Muscle of leg (tissue), 3 donors: ENCODE measurements at regions not wholly inside any gene's neighbourhood (a gene's known extent, or its start where the extent isn't known, plus 50 kb on each side); places are given as distances from the start of the nearest gene placed in this dataset.
"Not testable (repeated sequence)": the region's sequence is repeated elsewhere in the genome, so short reads cannot be mapped to it uniquely, and the experiment has no call there.

ENCODE experiments used
- DNase-seq: peaks from one replicate; pipeline ENCODE4 v3.0.0; 2013
- H3K27ac ChIP-seq: one replicate; pipeline ENCODE4 v1.5.1; 2013; ENCODE audit warnings: mild to moderate bottlenecking, low read length, control low read depth
- H3K27me3 ChIP-seq: one replicate; pipeline ENCODE4 v1.6.1; 2013; ENCODE audit warnings: low read length; ENCODE audit not compliant: control insufficient read depth, insufficient read depth
- H3K36me3 ChIP-seq: one replicate; pipeline ENCODE4 v1.6.1; 2013; ENCODE audit warnings: low read length; ENCODE audit not compliant: control insufficient read depth, insufficient read depth
- H3K4me1 ChIP-seq: one replicate; pipeline ENCODE4 v1.6.1; 2013; ENCODE audit warnings: low read length; ENCODE audit not compliant: control insufficient read depth, insufficient read depth
- H3K4me3 ChIP-seq: one replicate; pipeline ENCODE4 v1.5.1; 2013; ENCODE audit warnings: low read length, control low read depth
- H3K9me3 ChIP-seq: replicated peaks from 2 replicates; pipeline ENCODE4 v1.6.1; 2013; ENCODE audit warnings: low read depth, low read length; ENCODE audit not compliant: control insufficient read depth
- WGBS: methylation state at CpG from one replicate; pipeline ENCODE4 v1.1.5; 2013; ENCODE audit warnings: missing lambda C conversion rate; ENCODE audit not compliant: insufficient coverage; 5-methylcytosine and 5-hydroxymethylcytosine counted together

DNA sequence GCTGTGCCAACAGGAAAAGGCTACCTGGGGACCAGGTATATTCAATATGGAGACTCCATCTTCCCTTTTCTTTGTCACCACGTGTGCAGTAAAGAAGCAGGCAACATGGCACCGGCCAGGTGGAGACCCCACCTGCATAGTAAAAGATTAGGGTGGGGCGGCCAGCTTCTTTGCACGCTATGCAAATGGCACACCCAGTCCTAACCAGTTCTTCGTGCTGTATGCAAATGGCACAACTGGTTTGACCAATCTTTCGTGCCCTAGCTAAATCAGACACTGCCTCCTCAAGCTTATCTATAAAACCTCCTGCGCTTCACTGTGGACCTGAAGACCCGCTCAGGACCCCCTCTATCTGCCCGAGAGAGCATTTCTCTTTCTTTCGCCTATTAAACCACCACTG lies 88.8 kb upstream of the EZR start:
- Histone ChIP-seq H3K36me3 (no peaks in the 10 kb centered on the region), H3K4me1 (peaks cover 9% of the 10 kb centered on the region), H3K9me3 (peaks cover 12% of the 10 kb centered on the region), H3K27ac (no peak overlapping the region), H3K4me3 (no peak overlapping the region), H3K27me3 (no peaks in the 10 kb centered on the region)
- no peak for DNase-seq
- 91% methylated on average over 9 of the region's 10 CpGs for WGBS

DNA sequence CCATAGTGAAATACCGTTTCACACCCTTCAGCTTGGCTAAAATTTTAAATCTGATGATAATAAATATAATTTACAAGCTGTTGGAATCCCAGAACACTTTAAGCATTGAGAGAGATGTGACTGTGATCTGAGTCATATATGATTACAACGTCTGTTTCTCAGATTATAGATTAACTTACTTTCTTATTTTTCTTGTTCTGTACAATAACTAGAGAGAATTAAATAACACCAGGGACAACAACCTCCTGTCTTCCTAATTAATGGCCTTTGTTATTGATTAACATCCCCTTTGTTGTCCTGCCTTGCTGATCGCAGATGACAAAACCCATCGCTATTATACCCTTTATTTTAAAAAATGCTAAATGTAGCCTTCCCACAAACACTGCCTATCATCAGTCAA lies 87.8 kb upstream of the EZR start:
- Histone ChIP-seq H3K4me1 (peaks cover 5% of the 10 kb centered on the region), H3K9me3 (peaks cover 12% of the 10 kb centered on the region), H3K36me3 (no peaks in the 10 kb centered on the region), H3K4me3 (no peak overlapping the region), H3K27me3 (no peaks in the 10 kb centered on the region), H3K27ac (no peak overlapping the region)
- WGBS: 100% methylated on average over 1 of the region's 4 CpGs
- DNase-seq: no peak

DNA sequence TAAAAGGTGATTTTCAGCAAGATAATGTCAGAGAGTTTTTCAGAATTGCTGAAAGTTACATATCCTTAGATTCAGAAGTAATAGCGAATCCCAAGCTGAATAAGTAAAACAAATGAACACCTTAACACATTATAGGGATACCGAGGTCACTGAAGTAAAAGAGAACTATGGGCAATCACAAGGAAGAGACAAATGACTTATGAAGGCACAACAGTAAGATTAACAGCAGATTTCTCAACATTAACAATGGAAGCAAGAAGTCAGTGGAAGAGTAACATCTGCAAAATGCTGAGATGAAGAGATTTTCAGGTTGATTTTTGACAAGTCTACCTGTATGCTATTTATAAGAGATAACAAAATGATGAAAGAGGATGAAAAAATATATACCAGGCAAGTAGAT lies 86.1 kb upstream of the EZR start:
- Histone ChIP-seq H3K36me3 (no peaks in the 10 kb centered on the region), H3K27me3 (no peaks in the 10 kb centered on the region)
- WGBS: no CpG with 5 or more reads among the region's 2 CpGs

DNA sequence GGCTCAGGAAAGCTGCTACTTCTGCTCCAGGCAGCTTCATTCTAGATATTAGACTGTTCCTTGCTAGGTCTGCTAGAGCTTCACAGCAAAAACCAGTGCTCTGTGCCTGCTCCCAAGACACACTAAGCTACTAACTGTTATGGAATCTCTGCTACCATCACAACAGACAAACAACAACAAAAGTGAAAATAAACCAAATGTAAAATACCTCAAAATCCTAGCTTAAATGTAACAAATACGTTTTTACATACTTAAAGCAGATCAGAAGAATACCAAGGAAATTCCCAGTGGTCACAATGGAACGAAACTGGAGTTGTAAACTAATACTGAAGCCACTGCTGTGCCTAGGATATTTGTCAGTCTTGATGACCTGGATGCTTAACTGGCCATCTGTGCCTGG lies 84.6 kb upstream of the EZR start:
- 20% methylated on average over 1 of the region's 2 CpGs for WGBS
- Histone ChIP-seq H3K27me3 (no peaks in the 10 kb centered on the region), H3K4me1 (no peaks in the 10 kb centered on the region), H3K36me3 (no peaks in the 10 kb centered on the region), H3K4me3 (no peak overlapping the region), H3K27ac (no peak overlapping the region), H3K9me3 (peaks cover 12% of the 10 kb centered on the region)
- no peak for DNase-seq

More for the DNA sequence above, 86.1 kb upstream of the EZR start:
- H3K27ac ChIP-seq: no peak overlapping the region
- no peak overlapping the region for H3K4me3 ChIP-seq
- no peaks in the 10 kb centered on the region for H3K4me1 ChIP-seq
- H3K9me3 ChIP-seq: peaks cover 12% of the 10 kb centered on the region
- DNase-seq: no peak

DNA sequence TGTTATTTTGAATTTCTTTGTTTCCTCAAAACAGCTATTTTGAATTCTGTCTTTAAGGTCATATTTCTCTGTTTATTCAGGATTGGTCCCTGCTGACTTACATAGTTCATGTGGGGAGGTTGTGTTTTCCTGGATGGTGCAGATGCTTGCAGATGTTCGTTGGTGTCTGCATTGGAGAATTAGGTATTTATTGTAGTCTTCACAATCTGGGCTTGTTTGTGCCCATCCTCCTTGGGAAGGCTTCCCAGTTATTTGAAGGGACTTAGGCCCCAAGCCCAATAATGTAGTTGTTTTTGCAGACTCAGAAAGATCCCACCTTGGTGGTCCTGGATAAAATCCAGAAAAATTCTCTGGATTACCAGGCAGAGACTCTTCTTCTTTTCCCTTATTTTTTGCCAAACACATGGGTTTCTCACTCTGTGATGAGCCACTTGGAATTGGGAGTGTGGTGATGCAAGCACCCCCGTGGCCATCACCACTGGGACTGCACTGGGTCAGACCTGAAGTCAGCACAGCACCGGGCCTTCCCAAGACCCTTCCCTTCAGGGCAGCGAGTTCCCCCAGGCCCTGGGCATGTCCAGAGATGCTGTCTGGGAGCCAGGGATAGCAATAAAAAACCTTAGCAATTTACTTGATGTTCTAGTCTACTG lies 81.6 kb upstream of the EZR start:
- no peaks in the 10 kb centered on the region for H3K36me3 ChIP-seq
- H3K4me3 ChIP-seq: no peak overlapping the region
- H3K4me1 ChIP-seq: no peaks in the 10 kb centered on the region
- 25% methylated on average over 1 of the region's 4 CpGs for WGBS
- H3K9me3 ChIP-seq: peaks cover 8% of the 10 kb centered on the region
- peak; percentile 67 for DNase-seq
- H3K27ac ChIP-seq: peak overlapping the region; percentile 7
- no peaks in the 10 kb centered on the region for H3K27me3 ChIP-seq

DNA sequence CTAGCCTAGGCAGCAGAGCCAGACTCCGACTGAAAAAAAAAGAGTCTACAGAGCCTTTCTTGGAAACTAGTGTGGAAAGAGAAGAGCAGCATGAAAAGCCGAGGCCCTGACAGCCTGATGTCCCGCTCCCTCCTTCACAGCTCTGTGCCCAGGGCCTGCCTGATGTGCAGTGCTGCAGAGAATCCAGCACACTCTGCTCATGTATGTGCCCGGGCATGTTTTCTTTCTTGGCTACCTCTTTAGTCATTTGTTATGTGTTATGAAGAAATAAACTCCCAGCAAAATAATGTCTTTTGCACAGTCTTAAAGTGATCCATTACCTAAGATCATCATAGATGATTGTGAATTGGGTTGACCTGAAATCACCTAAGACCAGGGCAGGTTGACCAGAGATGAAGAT lies 78.1 kb upstream of the EZR start:
- H3K27me3 ChIP-seq: no peaks in the 10 kb centered on the region
- H3K9me3 ChIP-seq: no peaks in the 10 kb centered on the region
- no peak overlapping the region for H3K27ac ChIP-seq
- H3K36me3 ChIP-seq: no peaks in the 10 kb centered on the region
- 81% methylated on average over 3 of the region's 4 CpGs for WGBS
- no peak for DNase-seq
- no peak overlapping the region for H3K4me3 ChIP-seq
- H3K4me1 ChIP-seq: no peaks in the 10 kb centered on the region

DNA sequence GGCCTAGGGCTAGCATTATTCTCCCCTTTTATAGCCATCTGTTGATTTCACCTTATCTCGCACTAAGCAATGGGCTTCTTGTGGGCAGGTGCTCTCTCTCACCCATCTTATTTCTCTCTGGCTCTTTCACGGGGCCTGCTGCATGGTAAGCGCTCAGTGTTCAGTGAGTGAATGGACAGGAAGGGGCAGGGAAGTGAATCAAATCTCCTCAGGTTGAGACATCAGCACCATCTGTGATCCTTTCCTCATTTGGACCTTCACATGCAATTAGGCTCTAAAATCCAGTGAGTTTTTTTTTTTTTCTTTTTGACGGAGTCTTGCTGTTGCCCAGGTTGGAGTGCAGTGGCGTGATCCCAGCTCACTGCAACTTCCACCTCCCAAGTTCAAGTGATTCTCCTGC lies 76.5 kb upstream of the EZR start:
- no peaks in the 10 kb centered on the region for H3K36me3 ChIP-seq
- no peaks in the 10 kb centered on the region for H3K9me3 ChIP-seq
- WGBS: no CpG with 5 or more reads among the region's 5 CpGs
- no peaks in the 10 kb centered on the region for H3K27me3 ChIP-seq
- no peak overlapping the region for H3K27ac ChIP-seq
- no peak overlapping the region for H3K4me3 ChIP-seq
- DNase-seq: no peak
- H3K4me1 ChIP-seq: no peaks in the 10 kb centered on the region

DNA sequence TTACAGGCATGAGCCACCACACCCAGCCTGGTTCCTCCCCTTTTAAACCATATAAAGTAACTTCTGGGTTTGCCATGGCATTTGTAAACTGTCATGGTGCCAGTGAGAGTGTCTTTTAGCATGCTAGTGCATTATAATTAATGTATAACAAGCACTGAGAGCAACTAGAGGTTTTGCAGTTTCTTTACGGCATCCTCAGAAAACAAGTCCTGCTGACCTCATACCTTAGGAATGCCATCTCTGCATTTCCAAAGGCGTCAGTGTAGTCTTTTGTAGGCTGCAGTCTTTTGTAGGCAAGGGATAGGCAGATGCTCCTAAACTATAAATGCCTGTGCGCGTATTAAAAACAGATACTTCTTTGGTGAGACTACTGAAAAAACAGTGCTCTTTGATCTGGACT lies 75.0 kb upstream of the EZR start:
- WGBS: 0% methylated on average over 1 of the region's 4 CpGs
- Histone ChIP-seq H3K36me3 (no peaks in the 10 kb centered on the region), H3K4me1 (no peaks in the 10 kb centered on the region), H3K9me3 (no peaks in the 10 kb centered on the region), H3K4me3 (no peak overlapping the region), H3K27ac (no peak overlapping the region), H3K27me3 (no peaks in the 10 kb centered on the region)
- peak; percentile 75 for DNase-seq

DNA sequence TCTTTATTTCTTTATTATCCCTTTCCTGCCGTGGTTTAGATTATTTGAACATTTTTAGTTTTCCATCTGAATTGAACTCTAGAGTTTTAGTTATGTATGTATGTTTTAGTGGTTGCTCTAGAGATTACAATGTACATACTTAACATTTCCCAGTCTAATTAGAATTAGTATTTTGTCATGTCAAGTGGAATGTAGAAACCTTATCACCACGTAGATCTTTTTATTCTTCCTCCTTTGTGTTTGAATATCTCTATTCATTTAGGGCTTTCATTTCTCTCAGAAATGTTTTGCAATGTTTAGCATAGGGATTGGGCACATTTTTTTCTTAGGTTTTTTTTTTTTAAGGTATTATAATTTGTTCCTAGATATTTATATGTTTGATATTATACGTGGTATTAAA lies 73.1 kb upstream of the EZR start:
- Histone ChIP-seq H3K27ac (no peak overlapping the region), H3K4me1 (no peaks in the 10 kb centered on the region), H3K27me3 (no peaks in the 10 kb centered on the region), H3K36me3 (no peaks in the 10 kb centered on the region), H3K4me3 (no peak overlapping the region), H3K9me3 (no peaks in the 10 kb centered on the region)
- WGBS: no CpG with 5 or more reads among the region's 3 CpGs
- no peak for DNase-seq

DNA sequence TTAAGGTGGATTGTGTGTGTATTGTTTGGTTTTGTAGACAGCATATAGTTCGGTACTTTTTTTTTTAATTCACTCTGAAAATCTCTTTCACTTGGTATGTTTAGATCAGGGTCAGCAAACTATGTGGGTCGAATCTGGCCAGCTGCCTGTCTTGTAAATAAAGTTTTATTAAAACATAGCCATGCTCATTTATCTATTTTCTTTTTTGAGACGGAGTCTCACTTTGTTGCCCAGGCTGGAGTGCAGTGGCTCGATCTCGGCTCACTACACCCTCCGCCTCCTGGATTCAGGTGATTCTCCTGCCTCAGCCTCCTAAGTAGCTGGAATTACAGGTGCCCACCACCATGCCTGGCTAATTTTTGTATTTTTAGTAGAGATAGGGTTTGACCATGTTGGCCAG lies 72.4 kb upstream of the EZR start:
- H3K9me3 ChIP-seq, DNase-seq, H3K27me3 ChIP-seq, H3K4me3 ChIP-seq, H3K36me3 ChIP-seq, H3K27ac ChIP-seq, H3K4me1 ChIP-seq: not testable (repeated sequence)
- WGBS: 87% methylated on average over 3 of the region's 6 CpGs

DNA sequence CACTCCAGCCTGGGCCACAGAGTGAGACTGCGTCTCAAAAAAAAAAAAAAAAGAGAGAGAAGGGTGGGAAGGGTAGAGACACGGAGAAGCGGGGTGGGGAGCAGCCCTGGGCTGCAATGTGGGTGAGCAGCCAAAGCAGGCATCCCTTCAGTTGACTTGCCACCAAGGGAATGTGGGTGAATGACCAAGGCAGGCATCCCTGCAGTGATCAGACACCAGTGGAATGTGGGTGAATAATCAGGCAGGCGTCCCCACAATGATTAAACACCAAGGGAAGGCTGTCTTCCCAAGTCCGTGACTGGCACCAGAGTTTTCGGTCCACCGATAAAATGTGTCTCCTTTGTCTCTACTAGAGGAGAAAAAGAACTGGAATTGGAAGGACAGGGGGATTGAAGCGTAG lies 69.0 kb upstream of the EZR start:
- not testable (repeated sequence) for H3K27me3 ChIP-seq, H3K27ac ChIP-seq, H3K9me3 ChIP-seq, H3K36me3 ChIP-seq, H3K4me1 ChIP-seq, DNase-seq, H3K4me3 ChIP-seq
- whole genome bisulfite sequencing: 96% methylated on average over 5 of the region's 8 CpGs
